G401.6 (cell line): ENCODE measurements at regions not wholly inside any gene's neighbourhood (a gene's known extent, or its start where the extent isn't known, plus 50 kb on each side); places are given as distances from the start of the nearest gene placed in this dataset.
"Not testable (repeated sequence)": the region's sequence is repeated elsewhere in the genome, so short reads cannot be mapped to it uniquely, and the experiment has no call there.

ENCODE experiments used
- FAIRE-seq: peaks from 2 replicates; lab custom pipeline; 2012; peaks lifted over from hg19 to GRCh38; lab: Jason Lieb, UNC

DNA sequence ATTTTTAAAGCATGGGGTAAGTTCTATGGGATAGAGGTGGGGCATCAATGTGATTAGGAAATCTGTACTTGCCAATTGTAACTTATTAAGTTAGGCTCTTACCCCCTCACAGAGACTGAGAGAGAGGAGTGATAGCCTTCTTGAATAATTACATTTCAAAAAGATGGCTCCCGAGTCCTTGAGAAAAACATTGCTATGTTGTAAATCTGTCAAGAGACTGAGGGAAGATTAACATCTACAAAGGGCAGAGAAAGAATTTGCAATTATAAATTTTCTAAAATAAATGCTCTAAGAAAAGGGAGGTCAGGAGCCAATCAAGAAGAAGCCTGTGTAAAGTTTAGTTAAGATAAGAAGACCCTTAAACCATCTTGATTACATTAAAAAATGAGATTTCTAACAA, 1570.8 kb downstream of the OLFM4 start:
- no peak for FAIRE-seq

DNA sequence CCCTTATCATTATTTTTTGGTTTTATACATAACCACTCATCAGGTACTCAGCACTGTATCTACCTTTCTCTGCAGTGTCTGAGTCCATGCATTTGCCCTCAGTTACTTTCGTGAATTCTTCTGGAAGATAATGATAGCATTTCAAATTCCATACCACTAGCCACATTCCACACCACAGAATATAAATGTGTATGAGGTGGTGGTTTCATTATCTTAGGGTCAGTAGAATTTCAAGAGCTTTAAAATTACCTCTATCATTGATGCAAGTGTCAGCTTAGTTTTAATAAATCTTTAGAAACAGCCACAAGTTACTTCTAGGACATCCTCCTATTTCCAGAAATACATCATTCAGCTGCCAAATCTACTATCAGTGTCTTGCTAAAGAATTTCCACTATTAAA, 1578.3 kb downstream of the OLFM4 start:
- FAIRE-seq = no peak

DNA sequence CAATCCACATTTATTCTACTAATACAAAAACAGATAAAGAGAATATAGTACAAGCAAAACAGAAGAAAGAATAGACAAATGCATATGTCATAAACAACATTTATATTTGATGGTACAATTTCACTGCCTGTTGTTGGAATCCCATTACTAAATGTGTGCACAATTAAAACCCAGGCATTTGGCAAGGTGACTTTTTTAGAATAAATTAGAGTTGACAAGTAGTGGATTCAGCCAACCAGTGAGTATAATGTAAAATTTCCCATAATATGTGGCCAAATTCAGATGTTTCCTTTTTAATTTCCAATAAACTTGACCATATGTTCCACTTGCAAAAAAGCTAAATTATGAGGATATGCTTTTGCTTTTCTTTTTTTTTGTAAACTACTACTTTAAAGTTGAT, 1578.8 kb downstream of the OLFM4 start:
- FAIRE-seq = no peak

DNA sequence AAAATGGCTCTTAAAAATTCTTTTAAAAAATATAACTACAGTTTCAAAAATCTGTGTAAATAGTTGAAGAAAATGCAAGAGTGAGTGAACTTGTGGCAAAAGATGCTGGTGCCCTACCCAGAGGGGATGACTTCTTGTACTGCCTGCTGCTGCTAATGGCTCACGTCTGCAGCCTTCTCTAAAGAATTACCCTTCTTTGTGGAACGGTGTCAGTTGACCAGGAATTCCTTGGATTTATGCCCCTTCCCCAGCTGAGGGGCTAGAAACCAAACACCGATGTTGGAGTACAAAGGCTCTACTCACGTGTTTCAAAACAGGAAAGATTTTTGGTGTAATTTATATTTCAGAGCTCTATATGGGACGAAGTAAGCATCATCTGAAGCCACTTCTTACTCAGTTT, 1582.8 kb downstream of the OLFM4 start:
- no peak for FAIRE-seq

DNA sequence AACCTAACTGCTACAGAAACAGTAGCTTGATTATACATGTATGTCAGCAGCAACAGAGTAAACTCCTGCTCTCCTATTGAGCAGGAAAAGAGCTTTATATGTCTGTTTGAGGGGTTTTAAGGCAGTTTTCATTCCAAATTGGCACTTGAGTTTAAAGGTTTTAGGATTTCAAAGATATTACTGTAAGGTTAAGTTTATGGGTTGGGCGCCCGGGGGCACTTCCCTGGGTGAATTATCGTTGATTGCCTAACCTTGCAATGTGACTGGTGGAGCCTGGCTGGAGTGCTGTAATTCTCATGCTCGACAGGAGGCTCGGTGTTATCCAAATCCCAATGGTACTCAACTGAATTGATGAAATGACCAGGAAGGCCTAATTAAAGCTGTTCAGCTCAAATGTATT, 1586.1 kb downstream of the OLFM4 start:
- FAIRE-seq = no peak

DNA sequence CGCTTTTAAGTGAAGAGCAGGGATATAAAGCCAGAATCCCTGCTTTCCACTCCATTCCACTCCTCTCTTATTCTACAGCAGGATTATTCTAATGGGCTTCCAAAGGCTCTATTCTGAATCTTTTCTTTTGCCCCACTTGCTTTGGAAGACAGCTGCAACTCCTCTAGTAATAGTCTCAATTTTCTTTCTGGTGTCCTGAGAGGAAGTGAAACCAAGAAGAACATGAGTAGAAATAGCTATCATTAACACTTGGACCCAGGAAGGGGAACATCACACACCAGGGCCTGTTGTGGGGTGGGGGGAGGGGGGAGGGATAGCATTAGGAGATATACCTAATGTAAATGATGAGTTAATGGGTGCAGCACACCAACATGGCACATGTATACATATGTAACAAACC, 1597.9 kb downstream of the OLFM4 start:
- FAIRE-seq = not testable (repeated sequence)

DNA sequence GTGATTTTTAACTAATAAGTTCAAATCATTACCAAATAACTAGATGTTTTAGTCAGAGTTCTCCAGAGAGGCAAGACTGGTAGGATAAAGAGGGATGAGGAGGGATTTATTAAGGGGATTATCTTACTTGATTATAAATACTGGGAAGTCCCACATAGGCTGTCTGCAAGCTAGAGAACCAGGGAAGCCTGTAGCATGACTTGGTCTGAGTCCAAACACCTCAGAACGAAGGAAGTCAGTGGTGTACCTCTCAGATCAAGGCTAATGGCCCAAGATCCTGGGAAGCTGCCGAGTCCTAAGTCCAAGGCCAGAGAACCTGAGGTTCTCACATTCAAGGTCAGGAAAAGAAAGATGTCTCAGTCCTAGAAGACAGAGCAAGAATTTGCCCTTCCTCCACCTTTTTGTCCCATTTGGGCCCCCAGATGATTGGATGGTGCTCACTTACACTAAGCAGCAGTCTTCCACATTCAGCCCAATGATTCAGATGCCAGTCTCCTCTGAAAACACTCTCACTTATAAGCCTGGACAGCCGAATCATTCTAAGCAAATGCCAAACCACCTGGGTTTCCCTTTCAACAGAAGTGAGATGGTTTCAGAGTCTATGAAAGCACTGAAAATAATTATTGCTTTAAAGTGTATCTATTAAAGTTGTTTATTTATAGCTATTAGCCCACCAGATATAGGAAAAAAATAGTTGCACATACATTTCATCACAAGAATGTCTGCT, 1599.2 kb downstream of the OLFM4 start:
- no peak for FAIRE-seq

DNA sequence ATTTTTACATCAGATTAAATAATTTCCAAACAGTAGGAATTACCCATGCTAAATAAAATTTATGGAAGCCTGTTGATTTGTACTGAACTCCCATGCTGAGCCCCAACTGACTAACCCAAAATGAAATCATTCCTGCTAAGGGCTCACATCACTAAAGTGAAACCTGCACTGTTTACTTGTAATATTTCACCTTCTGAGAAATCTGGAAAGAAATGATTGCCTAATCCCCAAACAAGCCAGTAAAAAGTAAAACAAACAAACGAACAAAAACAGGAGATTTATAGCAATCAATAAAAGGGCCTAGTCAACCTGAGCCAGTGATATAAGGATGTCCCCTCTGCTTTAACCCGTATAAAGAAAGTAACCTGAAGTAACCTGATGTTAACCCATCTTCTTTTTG, 1599.8 kb downstream of the OLFM4 start:
- no peak for FAIRE-seq

DNA sequence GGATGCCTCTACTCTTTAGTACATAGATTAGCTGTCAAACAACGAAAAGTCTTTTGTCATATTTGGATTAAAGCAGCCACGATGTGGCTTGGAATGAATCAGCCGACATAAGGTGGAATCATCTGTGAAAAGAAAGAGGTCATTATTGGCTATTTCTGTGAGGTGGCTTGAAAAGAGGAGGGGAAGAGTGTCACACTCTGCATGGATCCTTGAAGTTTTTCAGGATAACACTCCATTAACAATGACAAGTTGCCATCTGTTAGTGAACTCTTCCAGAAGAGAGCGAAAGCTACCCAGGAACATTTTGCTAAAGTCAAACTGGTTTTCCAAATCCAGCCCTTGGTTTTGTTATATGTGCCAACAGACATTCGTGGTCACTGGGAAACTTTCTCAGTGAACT, 1604.8 kb downstream of the OLFM4 start:
- no peak for FAIRE-seq

DNA sequence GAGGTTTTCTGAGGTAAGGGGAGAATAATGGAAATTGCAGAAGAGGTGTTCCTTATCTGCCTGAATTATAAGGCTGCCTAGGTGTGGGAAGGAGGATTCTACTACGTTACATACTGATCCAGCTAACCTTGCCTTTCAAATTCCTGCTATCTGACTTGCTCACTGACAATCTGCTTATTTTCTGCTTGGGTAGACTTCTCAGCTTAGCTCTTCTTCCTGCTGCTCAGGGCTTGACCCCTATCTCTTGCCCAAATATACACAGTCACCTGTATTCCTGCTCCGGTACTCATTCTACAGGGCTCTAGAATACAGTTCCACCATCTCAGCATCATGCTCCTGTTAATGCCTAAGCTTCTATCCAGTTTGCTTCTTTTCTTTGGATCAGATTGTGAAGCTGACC, 1607.6 kb downstream of the OLFM4 start:
- FAIRE-seq = no peak

DNA sequence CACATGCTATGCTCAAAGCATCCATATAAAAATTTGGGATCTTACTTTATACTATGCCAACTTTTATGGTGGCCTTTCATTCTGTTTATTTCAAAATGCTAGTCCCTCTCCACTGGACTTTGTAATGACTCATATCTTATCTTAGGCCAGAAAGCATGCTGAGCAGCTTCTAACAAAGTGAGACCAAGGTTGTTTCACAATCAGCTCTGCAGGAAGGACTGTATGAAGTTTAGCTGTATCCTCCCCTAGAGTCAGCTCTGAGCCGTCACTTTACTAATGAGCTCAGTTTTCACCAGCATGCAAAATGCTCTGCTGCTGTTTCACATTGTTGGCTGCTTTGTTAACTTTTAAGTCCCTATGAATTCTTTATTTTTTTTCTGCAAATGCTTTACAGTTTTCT, 1608.8 kb downstream of the OLFM4 start:
- no peak for FAIRE-seq

DNA sequence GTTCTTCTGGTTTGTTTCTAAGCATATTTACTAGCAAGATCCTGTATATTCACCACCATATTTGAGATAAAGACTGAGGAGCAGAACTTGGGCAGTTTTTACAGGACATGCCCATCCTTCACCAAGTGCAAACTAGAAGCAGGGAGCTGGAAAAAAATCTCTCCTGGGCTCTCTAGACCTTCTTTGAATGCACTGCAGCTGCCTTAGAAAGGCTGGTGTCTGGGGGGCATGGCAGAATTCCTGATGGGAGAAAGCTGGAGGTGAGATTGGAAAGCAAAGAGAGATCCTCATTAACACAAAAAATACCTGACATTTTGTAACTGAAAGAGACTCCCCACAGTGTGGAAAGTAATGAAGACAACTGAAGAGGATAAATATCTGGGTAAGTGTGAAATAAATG, 1612.1 kb downstream of the OLFM4 start:
- FAIRE-seq = no peak

DNA sequence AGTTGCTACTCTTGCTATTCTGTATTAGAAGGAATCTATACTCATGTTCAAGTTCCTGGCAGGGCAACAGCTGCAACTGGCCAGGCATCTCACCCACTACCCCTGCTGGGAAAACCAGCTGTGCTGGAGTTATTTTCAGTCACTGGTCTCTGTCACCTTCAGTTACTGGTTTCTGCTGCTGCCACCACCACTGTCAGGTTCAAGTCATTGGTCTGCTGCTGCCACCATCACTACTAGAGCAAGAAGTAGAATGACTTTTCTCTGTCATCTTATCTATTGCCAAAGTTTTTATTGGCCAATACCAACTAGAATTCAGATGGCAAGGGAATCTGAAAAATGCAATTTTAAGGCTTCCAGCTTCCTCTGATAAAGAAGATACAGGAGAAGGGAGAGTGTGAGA, 1615.2 kb downstream of the OLFM4 start:
- FAIRE-seq = no peak

DNA sequence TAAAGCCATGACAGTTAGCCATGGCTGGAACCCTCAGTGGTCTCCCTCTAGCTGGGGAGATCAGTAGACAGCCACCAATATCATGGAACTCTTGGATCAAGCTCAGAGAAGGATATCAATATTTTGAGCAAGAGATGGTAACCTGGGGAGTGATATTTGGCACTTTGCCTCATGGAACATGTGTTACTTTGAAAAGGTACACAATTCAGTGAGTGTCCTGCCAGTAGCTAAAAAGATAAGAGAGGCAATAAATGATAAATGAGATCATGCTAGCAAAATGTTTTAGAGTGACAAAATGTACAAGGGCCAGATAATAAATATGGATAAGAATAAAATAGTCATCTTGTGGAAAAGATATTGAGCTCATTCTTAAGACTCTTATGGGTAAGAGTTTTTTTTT, 1618.7 kb downstream of the OLFM4 start:
- FAIRE-seq = no peak

DNA sequence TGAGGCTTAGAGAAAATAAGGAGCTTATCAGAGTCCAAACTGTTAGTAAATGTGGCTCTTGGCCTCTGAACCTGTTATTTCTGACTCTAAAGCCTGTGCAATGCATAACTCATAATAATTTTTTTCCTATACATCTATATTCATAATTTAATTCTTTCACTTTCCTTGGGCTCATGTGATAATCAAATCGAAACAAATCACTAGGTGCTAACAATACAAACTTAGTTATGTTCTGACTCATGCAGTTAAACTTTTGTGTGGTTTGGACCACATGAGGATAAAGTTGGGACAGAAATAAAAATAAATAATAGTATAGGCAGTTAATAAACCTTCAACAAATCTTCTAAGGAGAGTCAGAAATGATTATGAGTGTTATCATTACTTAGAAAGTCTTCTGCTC, 1629.0 kb downstream of the OLFM4 start:
- FAIRE-seq = no peak

DNA sequence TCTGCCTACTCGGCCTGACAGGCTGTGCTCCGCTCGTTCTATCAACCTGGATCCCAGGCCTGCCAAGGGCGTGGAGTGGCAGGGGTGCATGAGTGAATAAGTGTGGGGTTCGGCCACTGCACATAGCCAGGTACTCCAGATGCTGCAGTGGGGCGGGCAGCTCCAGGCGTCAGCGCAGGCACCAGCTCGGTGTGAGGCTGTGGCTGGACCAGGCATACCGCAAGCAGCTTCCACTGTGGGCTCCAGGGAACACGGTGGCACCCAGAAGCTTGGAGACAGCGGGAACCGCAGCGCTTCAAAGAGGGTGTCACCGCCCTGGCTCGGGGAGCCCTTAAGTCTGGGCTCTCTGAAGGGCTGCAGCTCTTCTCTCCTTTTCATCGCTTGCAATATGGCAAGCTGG, 1630.2 kb downstream of the OLFM4 start:
- no peak for FAIRE-seq

DNA sequence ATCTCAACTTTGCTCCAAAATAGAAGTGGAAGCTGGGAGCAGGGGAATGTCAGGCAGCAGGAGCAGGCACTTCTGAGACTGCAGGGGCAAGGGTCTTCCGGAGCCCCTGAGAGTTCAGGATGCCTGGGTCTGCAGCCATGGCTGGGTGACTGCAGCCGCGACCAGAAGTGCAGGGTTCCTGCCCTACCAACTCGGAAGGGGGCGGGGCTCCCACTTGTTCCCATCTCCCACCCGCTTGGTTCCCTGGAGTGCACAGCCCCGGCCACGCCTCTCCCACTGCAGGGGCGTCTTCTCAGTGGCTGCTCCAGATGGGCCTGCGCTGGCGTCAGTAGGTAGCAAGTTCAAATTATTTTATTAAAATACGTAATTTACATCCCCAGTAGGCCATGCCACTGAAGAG, 1631.7 kb downstream of the OLFM4 start:
- no peak for FAIRE-seq

DNA sequence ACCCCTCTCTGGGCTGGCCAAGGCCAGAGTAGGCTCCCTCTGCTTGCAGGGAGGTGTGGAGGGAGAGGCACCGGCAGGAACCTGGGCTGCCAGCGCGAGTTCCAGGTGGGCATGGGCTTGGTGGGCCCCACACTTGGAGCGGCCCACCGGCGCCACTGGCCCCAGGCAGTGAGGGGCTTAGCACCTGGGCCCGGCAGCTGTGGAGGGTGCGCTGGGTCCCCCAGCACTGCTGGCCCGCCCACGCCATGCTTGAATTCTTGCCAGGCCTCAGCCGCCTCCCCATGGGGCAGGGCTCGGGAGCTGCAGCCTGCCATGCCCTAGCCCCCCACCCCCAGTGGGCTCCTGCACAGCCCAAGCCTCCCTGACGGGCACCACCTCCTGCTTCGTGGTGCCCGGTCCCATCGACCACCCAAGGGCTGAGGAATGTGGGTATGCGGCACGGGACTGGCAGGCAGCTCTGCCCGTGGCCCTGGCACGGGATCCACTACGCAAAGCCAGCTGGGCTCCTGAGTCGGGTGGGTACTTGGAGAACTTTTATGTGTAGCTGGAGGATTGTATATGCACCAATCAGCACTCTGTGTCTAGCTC, 1648.0 kb downstream of the OLFM4 start:
- FAIRE-seq = no peak

DNA sequence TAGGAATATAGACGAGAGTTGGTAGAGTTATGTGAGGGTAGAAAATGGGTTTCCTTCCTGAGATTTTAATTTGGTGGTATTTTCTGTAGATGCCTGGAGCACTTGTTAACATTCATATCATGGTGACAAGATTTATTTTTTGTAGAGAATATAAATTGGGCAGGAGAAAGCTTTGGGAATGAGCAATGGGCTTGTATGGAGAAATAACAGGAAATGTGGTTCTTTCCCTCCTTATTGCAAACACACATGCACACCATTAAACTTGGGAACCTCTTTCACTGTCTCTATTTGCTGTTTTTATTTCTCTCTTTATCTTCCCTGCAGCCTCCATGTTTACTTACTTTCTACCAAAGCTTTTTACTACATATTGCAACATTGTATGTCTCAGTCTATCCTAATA, 1653.6 kb downstream of the OLFM4 start:
- no peak for FAIRE-seq

DNA sequence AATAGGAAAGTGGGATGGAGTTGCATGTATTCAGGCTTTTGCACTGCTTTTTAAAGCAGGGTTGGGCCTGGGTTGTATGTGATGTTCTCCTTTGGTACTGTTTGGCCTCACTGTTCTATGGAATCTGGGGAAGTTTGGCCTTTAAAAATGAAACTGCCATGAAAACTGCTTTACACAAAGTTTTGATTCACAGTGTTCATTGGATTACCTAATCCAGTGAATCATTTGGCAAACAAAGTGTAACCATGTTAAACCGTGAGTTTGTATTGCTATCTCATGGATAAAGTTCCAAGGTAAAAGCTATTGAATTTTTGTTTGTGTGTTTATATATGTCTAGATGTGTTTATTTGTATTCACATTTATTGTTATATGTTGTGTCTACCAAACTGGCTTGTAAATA, 1658.6 kb downstream of the OLFM4 start:
- FAIRE-seq = no peak

DNA sequence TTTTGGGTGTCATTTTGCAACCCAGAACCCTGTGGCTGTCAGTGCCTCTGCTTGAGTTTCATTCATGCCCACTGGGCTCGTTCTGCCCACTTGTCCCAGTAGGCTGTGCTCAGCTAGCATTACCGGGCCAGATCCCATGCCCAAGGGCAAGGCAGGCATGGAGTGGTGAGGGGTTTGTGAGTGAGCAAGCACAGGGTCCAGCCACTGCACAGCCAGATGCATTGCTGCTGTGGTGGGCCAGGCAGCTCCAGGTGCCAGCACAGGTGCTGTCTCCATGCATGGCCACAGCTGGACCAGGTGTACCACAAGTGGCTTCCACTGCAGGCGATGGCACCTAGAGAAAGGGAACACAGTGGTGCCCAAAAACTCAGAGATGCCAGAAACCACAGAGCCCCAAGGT, 1671.2 kb downstream of the OLFM4 start:
- FAIRE-seq = no peak

DNA sequence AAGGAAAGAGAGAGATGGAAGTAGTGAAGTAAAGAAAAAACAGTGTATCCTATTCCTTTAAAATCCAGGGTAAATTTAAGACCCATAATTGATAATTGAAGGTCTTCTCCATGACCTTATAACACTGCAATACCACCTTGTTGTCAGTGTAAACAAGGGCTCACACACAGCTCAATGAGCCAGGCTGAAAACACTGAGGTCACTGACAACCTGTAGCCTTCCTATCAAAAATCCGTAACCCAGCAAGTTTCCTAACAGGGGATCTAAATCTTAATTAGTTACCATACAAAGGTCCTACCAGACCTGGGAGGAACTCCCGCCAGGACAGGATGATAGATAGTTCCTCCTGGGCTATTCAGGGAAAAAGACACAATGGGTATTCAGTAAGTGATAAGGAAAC, 1677.1 kb downstream of the OLFM4 start:
- FAIRE-seq = no peak

DNA sequence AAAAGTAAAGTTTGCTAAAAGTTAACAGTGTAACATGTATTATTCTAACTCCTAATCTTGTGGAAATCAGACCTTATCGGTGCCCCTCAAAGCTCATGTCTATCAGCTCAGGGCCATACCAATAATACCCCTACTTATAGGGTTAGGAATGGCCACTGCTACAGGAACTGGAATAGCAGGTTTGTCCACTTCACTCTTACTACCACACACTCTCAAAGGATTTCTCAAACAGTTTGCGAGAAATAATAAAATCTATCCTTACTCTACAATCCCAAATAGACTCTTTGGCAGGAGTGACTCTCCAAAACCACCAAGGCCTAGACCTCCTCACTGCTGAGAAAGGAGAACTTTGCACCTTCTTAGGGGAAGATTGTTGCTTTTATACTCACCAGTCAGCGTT, 1677.7 kb downstream of the OLFM4 start:
- no peak for FAIRE-seq

DNA sequence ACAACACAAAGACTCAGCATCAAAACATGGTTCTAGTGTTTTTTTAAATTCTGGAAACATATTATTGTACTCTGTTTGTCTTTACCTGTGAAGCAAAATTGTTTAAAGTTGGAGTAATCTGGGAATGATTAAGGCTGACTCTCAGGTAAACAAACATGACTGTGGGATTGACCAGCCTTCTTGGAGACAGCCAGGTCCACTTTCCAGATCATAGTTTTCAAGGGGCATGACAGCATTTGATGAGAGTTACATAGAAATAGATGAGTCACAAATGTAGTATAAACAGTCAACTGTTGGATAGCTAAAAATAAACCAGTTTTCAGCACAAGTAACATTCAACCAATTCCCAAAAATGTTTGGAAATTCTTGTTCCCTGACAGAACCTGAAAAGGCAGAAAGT, 1680.9 kb downstream of the OLFM4 start:
- FAIRE-seq = no peak

DNA sequence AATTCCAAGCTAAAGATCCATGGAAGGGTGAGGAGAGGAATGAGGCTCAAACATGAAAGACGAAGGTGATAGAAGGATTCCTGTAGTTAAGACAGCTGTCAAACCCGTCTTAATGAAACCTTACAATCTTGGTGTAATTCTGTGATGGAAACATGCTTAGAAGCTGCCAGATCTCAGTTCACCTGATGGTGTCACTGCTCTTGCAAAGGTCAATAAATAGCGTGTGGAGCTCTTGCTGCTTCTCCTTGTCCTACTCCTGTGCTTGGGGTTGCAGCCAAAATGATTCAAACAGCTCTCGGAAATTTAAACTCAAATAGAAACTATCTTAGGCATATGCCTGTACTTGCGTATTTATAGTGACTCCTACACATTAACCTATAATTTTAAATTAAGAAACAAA, 1705.0 kb downstream of the OLFM4 start:
- FAIRE-seq = no peak
